Left ventricle myocardium superior (tissue), 1 donor: ENCODE measurements at regions not wholly inside any gene's neighbourhood (a gene's known extent, or its start where the extent isn't known, plus 50 kb on each side); places are given as distances from the start of the nearest gene placed in this dataset.

ENCODE experiments used
- ATAC-seq: fragments of 200-7000 bp; cut with Tn5 transposase; one replicate; pipeline ENCODE4 v1.9.1; 2020; ENCODE audit warnings: mild to moderate bottlenecking, moderate library complexity
- DNase-seq: peaks from one replicate; pipeline ENCODE4 v3.0.0-alpha.2; 2020
- intact Hi-C: fragments of 100-400 bp; cut with micrococcal nuclease; formaldehyde crosslinking; loops from one replicate; pipeline ENCODE4 v1.11.0; 2022
- donor health status: DM: no; HTN: yes; CAD: no; lungs with severe emphysema.

GRCh38 chrX:9087271-9088040, 53.5 kb upstream of the FAM9B start:
- intact Hi-C loops, result no loop called here
- DNase-seq (no peak), ATAC-seq (no peak)

- intact Hi-C loops, result no loop called here
- DNase-seq, result no peak
- ATAC-seq, result no peak
Measured at GRCh38 chrX:9088896-9089295, 55.0 kb upstream of the FAM9B start.

GRCh38 chrX:9090766-9091165, 56.8 kb upstream of the FAM9B start:
- no peak for ATAC-seq
- DNase-seq, result no peak
- intact Hi-C loops, result no loop called here

GRCh38 chrX:9091258-9091657, 57.3 kb upstream of the FAM9B start:
- DNase-seq, result no peak
- no peak for ATAC-seq
- intact Hi-C loops, result no loop called here

- intact Hi-C loops, result no loop called here
- DNase-seq (no peak), ATAC-seq (no peak)
Measured at GRCh38 chrX:9102956-9103355, 69.0 kb upstream of the FAM9B start.

- ATAC-seq, result no peak
- no peak for DNase-seq
- intact Hi-C loops, result no loop called here
Measured at GRCh38 chrX:9108054-9108453, 74.1 kb upstream of the FAM9B start.

GRCh38 chrX:9110808-9111207, 76.9 kb upstream of the FAM9B start:
- intact Hi-C loops, result no loop called here

GRCh38 chrX:9114245-9114644, 80.3 kb upstream of the FAM9B start:
- ATAC-seq (no peak), DNase-seq (no peak)
- intact Hi-C loops, result no loop called here

More at GRCh38 chrX:9110808-9111207, 76.9 kb upstream of the FAM9B start:
- DNase-seq (no peak), ATAC-seq (no peak)

GRCh38 chrX:9117851-9118250, 83.9 kb upstream of the FAM9B start:
- no peak for ATAC-seq
- no peak for DNase-seq
- intact Hi-C loops, result no loop called here

- intact Hi-C loops, result no loop called here
- no peak for DNase-seq
- no peak for ATAC-seq
Measured at GRCh38 chrX:9122519-9123245, 88.8 kb upstream of the FAM9B start.

GRCh38 chrX:9127986-9128385, 94.1 kb upstream of the FAM9B start:
- ATAC-seq (no peak), DNase-seq (no peak)
- intact Hi-C loops, result no loop called here

- ATAC-seq (no peak), DNase-seq (no peak)
- intact Hi-C loops, result no loop called here
Measured at GRCh38 chrX:9130031-9130430, 96.1 kb upstream of the FAM9B start.

GRCh38 chrX:9131066-9131465, 97.1 kb upstream of the FAM9B start:
- DNase-seq (no peak), ATAC-seq (no peak)
- intact Hi-C loops, result no loop called here

- ATAC-seq (no peak), DNase-seq (no peak)
- intact Hi-C loops, result no loop called here
Measured at GRCh38 chrX:9132036-9132638, 98.2 kb upstream of the FAM9B start.

- intact Hi-C loops, result no loop called here
- DNase-seq (no peak), ATAC-seq (no peak)
Measured at GRCh38 chrX:9133426-9133825, 99.5 kb upstream of the FAM9B start.

GRCh38 chrX:9134366-9134765, 100.4 kb upstream of the FAM9B start:
- intact Hi-C loops, result no loop called here
- ATAC-seq (no peak), DNase-seq (peak; percentile 18)

- intact Hi-C loops, result no loop called here
- DNase-seq (no peak), ATAC-seq (no peak)
Measured at GRCh38 chrX:9135901-9136510, 102.1 kb upstream of the FAM9B start.

GRCh38 chrX:9137152-9137551, 103.2 kb upstream of the FAM9B start:
- DNase-seq (no peak), ATAC-seq (no peak)
- intact Hi-C loops, result no loop called here

GRCh38 chrX:9141496-9141895, 107.6 kb upstream of the FAM9B start:
- ATAC-seq (no peak), DNase-seq (no peak)
- intact Hi-C loops, result no loop called here

GRCh38 chrX:9144701-9145241, 110.8 kb upstream of the FAM9B start:
- ATAC-seq, result no peak
- no peak for DNase-seq
- intact Hi-C loops, result no loop called here
